HL-60 (cell line): ENCODE measurements at regions not wholly inside any gene's neighbourhood (a gene's known extent, or its start where the extent isn't known, plus 50 kb on each side); places are given as distances from the start of the nearest gene placed in this dataset.

Experiments
- GABPA ChIP-seq: IDR thresholded peaks from 2 replicates; pipeline ENCODE4 v1.6.1; 2012; ENCODE audit warnings: low read depth
- REST ChIP-seq: IDR thresholded peaks from 2 replicates; pipeline ENCODE4 v1.6.1; 2012; ENCODE audit warnings: low read depth; ENCODE audit not compliant: insufficient replicate concordance
- SPI1 ChIP-seq: IDR thresholded peaks from 2 replicates; pipeline ENCODE4 v1.6.1; 2012; ENCODE audit warnings: low read depth, mild to moderate bottlenecking, borderline replicate concordance
- TF ChIP-seq, protein P1 (sequence below): IDR thresholded peaks from one replicate; pipeline ENCODE4 v1.5.1; 2011; ENCODE audit warnings: low read length, control low read depth, inconsistent platforms; ENCODE audit not compliant: insufficient read depth

GRCh38 chr10:52570490-52570889 lies 202.1 kb downstream of the MBL2 start:
- TF ChIP-seq, protein P1, sequence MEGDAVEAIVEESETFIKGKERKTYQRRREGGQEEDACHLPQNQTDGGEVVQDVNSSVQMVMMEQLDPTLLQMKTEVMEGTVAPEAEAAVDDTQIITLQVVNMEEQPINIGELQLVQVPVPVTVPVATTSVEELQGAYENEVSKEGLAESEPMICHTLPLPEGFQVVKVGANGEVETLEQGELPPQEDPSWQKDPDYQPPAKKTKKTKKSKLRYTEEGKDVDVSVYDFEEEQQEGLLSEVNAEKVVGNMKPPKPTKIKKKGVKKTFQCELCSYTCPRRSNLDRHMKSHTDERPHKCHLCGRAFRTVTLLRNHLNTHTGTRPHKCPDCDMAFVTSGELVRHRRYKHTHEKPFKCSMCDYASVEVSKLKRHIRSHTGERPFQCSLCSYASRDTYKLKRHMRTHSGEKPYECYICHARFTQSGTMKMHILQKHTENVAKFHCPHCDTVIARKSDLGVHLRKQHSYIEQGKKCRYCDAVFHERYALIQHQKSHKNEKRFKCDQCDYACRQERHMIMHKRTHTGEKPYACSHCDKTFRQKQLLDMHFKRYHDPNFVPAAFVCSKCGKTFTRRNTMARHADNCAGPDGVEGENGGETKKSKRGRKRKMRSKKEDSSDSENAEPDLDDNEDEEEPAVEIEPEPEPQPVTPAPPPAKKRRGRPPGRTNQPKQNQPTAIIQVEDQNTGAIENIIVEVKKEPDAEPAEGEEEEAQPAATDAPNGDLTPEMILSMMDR = no peak
- TF ChIP-seq REST (no peak), GABPA (no peak), SPI1 (no peak)
